ENCODE measurements at regions not wholly inside any gene's neighbourhood (a gene's known extent, or its start where the extent isn't known, plus 50 kb on each side); places are given as distances from the start of the nearest gene placed in this dataset.

GRCh38 chr10:129273860-129274259, 193.2 kb upstream of the MGMT start:
- TF ChIP-seq POLR2A (IDR thresholded peaks at IDR 0.05; ENCODE audit: low read depth, low read length), result no peak
- TF ChIP-seq POLR2AphosphoS5 (IDR thresholded peaks at IDR 0.05; ENCODE audit: low read depth, low read length), result no peak
- no peak for TF ChIP-seq SPI1 (IDR thresholded peaks at IDR 0.05; ENCODE audit: low read depth, low read length)
- TF ChIP-seq PAX5 (IDR thresholded peaks at IDR 0.05; ENCODE audit: insufficient read depth, low read length, severe bottlenecking), result no peak

All from GM12891 (cell line).